Activated CD4-positive, alpha-beta T cell treated with anti-CD3 and anti-CD28 coated beads, Interleukin-10, Interleukin-2, amounts not matched to agents 100 ng/mL and 50 ng/mL, durations not matched to agents 16 hours and 8 hours (primary cell): ENCODE measurements at regions not wholly inside any gene's neighbourhood (a gene's known extent, or its start where the extent isn't known, plus 50 kb on each side); places are given as distances from the start of the nearest gene placed in this dataset.
"Not testable (repeated sequence)": the region's sequence is repeated elsewhere in the genome, so short reads cannot be mapped to it uniquely, and the experiment has no call there.

Source experiments
- DNase-seq: peaks from one replicate; pipeline ENCODE4 v3.0.0-alpha.2; 2020

DNA sequence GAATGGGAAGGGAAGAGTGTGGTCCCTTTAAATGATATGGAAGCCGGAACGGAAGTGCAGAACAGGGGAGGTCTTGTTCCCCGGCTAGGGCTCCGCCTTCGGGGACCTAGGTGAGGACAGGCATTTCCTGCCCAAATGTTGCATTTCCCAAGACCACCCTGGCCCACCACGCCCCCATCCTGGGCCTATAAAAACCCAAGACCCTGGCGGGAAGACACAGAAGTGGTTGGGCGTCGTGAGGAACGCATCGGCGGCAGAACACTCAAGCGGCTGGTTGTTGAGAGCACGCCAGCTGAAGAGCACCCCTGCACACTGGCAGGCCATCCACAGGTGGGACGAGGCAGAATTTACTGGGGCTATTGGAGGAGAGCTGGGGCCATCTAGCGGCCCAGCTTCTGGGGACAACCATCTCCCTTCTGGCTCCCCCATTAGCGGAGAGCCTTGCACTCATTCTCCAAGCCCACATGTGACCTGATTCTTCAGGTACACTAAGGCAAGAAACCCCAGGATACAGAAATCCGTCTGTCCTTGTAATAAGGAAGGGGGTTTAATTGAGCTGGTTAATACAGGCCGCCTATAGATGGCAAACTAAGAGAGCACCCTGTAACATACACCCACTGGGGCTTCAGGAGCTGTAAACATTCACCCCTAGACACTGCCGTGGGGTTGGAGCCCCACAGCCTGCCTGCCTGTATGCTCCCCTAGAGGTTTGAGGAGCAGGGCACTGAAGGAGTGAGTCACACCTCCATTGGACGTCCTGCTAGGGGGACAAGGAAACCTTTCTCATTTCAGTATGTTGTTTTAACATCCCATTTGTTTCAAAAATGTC is 1327.9 kb downstream of the BRINP3 start:
- DNase-seq, result no peak

DNA sequence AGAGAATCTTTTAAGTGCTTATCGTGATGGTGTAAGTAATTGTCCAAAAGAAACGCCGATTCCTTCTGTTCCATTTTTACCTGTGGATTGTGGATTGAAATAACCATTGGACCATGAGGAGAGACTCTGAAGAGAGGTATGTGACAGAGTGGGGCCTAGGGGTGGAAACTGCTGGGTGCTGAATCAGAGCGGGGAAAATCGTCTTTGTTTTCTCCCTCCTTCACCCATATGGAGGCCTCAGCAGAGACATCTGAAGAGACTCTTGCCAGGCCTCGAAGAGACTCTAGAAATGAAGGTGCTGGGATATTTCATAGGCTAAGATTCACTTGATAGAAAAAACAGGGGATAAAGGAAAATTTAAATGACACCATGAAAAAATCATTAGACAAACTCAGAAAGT is 1327.0 kb downstream of the BRINP3 start:
- no peak for DNase-seq

DNA sequence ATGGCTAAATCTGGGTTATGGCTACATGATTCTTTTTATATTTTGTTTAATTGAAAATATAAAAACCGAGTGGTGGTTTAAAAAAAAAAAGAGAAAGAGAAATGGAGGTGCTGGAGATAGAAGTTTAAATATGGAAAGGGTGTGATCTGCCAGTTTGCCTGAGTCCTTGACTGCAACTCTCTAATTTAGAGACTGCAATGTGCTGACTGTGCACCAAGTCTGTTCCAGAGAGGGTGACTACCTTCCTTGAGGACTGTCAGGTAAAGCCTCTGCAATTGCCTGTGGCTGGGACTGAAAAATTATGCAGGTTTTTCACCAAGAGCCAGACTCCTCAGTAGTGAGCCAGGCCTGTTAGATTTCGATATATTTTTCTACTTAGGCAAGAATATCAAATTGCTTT is 1326.3 kb downstream of the BRINP3 start:
- no peak for DNase-seq

DNA sequence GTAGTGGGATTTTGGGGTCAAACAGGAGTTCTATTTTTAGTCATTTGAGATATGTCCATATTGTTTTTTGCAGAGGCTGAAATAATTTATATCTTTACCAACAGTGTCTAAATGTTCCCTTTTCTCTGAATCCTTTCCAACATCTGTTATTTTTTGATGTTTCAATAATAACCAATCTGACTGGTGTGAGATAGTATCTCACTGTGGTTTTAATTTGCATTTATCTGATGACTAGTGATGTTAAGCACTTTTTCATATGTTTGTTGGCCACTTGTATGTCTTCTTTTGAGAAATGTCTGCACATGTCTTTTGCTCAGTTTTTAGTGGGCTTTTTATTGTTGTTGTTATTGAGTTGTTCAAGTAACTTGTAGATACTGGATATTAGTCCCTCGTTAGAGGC is 1325.0 kb downstream of the BRINP3 start:
- DNase-seq, result no peak

DNA sequence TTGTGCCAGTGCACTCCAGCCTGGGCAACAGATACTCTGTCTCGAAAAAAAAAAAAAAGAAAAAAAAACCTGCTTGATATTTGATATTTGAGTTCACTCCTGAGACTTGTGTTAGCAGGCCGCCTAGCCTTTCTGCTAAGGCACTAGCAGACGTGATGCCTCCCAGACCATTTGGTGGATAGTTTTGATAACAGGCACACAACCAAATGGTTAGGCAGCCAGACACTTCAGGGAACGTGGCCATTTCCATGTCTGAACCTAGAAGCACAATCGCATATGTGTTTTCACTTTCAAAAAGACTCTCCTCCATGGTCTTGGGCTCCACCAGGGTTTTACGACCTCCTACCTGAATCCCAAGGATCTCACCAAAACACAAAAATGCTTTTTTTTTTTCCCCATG is 1319.5 kb downstream of the BRINP3 start:
- DNase-seq, result no peak

DNA sequence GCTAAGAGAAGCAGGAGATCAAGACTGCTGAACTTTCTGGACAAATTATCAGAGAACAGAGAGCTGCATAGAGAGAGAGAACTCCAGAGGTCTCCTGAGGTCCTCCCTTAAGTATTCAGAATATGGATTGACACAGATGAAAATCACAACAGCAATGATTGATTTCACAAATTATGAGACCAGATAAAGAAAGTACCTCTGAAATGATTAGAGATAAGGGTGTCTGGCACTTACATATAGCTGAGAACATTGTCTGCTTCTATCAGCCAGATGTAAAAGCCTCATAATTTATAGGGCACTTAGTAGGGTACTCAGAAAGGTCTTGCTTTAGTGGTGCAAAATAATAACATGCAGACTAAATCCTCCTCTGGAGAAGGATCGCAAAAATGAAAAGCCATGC is 1301.8 kb downstream of the BRINP3 start:
- no peak for DNase-seq

DNA sequence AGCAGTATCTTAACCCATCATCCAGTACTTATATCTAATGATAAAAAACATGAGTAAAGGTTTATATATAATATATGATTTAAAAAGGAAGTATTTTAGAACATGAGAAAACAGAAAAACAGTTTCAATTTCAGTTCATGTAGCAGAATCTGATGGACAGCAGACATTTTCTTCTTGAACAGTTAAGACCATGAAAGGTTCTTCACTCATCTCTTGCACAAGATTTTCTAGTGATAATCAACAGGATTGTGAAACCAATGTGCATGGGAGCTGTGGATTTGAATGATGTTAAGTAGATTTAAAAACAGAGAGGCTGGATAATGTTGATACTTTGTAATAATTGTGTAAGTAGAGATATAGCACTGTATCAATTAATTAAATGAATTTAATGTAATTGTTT is 1297.6 kb downstream of the BRINP3 start:
- no peak for DNase-seq

DNA sequence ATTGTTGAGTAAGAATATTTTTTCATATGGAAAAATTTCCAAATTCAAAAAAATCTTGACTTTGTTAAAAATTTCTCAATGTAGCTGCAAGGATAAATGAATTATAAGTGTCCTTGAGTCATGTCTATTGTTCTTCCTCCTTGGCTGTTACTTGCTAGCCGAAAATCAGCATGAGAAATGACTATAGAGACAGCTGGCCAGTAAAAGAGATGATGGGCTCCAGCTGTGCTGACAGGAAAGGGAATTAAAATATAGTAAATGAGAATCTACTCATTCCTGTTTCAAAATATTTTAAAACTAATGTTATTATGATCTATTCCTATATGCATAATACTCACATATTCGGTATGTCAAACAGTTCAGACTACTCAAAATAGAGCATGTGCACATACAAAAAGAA is 1292.6 kb downstream of the BRINP3 start:
- no peak for DNase-seq

DNA sequence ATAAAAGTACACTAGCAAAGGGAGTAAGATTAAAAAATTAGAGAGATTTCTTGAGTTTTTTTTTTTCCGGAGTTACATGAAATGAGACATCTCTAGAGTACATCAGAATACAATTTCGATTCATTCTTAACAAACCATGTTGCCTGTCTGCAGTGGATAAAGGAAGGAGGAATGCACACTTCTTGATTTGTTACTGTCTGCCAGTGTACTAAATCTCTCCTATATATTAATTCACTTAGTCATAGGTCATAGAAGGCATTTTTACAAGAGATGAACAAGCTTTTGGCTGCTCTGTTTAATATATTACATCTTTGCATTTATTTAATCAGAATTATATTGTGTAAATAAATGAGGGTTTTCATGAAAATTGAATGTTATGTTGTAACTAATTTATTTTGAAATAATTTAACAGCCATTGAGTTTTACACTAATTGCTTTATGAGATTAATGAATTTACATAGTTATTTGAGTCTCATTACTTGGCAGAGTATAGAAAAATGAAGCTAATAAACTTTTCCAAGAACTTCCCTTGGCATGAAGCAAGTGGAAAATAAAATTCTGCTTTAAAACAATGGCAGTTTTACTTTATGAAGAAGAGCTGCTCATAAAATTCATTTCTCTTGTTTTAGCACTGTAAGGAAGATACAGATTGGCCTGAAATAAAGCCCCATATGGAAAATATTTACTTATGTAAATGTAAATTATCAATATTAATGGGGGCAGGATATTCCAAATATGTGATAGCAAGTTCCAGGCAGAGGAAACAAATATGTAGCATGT is 1284.7 kb downstream of the BRINP3 start:
- no peak for DNase-seq

DNA sequence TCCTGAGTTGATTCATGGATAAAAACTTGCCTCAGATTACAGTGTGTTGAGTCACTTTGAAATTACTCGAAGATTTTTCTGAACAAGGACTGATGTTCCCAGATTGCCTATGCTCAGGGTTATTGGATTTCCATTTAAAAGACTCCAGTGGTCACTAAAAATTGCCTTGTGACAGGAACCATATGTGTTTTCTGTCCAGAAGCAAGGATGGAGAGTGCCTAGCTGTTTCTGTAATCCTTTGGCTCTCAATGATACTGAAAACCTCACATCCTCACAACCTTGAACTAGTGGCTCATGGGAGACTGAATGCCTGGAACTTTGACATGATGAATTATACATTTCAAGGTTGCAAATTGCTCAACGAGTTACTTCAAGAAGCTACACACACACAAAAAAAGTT is 1271.8 kb downstream of the BRINP3 start:
- no peak for DNase-seq

DNA sequence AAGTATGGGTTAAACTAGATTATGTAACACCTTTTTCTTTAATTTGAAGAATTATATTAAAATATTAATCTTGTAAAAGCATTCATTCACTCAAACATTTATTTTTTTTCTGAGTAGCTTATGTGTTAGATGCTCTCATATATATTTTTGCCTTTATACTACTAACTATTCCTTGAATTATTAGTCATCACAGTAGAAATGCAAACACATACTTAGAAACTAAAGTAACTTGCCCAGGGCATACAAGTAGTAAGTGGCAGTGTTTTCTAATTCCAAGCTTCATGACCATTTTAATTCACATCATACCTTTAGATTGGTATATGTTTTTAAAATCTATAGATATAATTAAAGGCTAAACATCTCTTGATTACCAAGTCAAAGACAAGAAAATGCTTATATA is 1271.0 kb downstream of the BRINP3 start:
- no peak for DNase-seq

DNA sequence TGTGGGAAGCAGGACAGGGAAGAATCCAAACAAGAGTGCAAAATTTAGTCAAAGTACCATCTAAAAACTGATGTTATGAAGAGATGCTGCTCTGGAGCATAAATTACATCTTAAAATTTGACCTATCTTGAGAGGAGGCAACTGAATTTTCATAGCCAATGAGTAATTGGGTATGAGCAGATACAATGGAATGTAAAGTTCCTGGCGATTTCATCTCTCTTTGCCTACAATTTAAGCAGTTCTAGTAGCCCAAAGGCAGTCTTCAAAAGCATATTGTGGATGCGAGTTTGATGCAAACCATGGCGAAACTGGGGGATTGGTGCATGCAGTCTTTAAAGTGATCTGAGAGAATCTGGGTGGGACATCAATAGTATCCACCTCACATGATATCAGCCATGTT is 1265.9 kb downstream of the BRINP3 start:
- no peak for DNase-seq

DNA sequence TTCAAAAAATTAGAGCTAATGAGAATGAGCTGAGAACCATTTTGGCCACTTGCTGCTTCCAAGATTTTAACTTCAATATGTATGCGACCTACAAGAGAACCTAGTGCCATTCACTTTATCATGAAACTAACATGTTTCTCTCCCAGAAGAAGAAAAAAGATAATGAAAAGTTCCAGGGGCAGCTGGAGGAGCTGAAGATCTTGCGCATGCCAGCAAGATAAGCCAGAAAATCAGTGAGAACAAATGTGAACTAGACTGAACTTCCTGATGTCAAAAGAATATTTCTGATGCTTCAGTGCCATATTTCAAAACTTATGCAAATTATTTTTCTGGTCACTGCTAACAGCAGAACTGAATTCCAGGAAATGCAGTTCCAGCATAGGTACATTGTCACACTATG is 1265.1 kb downstream of the BRINP3 start:
- no peak for DNase-seq

DNA sequence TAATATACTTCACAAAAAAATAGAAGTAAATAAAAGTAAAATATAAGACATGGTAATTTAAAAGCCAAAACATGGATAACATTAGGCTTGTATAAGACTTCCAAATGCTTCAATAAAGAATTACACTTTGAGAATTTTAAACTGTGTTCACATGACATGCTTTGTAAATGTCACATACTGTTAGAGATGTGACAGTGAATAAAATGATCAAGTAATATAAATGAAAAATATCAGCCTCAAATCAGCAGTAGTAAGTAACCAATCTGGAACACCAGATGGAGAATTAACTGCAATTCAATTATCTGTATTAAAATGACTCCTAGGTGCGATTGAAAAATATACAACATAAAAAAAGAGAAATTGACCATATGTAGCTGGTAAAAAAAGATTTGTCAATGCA is 1260.8 kb downstream of the BRINP3 start:
- no peak for DNase-seq

DNA sequence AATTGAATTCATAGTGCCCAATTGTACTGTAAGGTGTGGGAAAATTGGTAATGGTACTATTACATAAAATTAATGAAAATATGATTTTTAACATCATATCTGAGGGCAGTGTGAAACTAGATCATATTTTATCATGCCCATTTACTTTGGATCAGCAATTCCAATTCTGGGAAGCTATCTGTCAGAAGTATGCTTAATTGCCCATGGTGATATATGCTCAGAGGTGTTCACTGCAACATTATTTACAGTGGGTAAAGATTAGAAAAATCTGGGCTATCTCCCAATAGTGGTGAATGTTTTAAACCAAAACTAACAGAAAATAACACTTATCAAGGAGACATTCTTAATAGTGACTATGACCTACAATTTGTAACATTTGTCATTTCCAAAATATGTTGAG is 1260.0 kb downstream of the BRINP3 start:
- DNase-seq, result no peak

DNA sequence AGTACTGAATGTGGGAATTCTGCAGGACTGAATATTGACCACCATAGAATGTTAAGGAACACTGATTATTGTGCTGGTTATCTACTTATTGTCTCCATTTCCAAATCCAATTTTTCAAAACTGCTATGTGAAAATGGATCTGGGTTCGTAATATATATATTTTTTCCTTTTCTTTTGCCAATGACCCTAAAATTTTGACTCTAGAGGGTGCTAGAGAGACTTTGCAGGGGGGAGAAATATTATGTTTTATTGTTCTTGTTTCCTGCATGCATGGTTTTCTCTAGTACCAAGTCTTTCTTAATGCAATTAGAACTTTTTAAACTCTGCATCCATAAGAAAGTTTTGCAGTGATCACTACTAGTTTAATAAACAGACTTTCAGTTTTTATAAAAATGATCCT is 1256.9 kb downstream of the BRINP3 start:
- no peak for DNase-seq

DNA sequence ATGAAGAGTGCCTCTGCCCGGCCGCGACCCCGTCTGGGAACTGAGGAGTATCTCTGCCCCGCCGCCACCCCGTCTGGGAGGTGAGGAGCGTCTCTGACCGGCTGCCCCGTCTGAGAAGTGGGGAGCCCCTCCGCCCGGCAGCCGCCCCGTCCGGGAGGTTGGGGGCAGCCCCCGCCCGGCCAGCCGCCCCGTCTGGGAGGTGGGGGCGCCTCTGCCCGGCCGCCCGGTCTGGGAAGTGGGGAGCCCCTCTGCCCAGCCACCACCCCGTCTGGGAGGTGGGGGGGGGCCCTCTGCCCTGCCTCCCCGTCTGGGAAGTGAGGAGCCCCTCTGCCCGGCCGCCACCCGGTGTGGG is 1251.9 kb downstream of the BRINP3 start:
- not testable (repeated sequence) for DNase-seq

DNA sequence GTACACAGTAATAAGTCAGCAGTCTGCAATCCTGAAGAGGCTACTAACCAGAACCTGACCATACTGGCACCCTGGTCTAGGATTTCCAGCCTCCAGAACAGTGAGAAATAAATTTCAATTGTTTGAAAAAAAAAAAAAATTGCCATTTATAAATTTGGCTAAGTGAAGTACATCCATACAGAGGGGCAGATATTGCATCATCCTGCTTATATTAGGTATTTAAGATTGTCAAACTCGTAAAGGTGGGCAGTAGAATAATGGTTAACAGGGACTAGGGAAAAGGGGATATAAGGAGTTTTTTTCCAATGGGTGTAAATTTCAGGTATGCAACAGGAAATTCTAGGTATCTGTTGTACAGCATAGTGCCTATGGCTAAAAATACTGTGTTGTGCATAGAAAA is 1250.9 kb downstream of the BRINP3 start:
- DNase-seq, result no peak

DNA sequence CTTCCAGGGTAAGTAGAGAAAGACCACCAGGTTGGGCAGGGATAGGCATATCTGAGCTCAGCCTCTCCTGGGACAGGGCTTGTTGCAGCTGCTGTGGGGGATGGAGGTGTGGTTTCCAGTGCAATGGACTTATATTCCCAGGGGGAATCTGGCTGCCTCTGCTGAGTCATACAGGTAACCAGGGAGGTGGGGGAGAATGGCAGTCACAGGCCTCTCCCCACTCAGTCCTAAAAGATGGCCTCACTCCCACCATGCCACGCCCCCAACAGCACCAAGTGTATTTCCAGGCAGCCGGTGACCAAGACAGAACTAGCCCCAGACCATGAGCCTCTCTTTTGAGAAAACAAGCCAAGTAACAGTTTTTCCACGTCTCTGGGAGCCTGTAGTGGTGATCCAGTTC is 1240.7 kb downstream of the BRINP3 start:
- DNase-seq, result no peak

DNA sequence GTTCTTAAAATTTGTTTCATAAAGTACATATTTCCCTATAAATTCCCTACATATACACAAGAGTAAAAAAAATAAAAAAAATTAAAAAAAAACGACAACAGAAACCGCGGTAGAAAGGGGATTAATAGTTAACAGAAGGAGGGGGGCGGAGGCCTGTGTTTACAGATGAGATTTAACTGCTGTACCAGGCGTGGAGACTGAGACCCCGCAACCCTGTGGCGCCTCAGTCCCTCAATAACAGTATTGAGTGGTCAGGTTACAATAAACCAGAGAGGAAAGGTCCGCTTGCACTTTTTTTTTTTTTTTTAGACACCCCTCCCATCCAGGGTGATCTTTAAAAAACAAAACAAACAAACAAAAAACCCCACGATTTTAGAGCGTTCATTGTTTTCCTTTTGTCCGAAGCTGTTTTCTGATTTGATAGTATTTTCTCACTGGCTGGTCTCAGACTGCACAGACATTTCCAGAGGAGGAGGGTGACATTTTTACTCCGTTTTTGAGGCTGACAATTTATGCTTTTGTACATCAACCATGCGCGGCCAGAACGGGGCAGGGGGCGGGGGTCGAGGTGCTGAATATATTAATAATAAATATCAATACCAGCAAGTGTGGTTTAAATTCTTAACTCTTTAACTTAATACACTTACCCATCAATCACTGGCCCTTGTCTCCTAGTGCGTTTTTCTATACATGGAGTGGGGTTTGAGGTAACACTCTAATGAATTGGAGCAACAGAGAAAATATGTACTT is 1223.9 kb downstream of the BRINP3 start:
- no peak for DNase-seq

DNA sequence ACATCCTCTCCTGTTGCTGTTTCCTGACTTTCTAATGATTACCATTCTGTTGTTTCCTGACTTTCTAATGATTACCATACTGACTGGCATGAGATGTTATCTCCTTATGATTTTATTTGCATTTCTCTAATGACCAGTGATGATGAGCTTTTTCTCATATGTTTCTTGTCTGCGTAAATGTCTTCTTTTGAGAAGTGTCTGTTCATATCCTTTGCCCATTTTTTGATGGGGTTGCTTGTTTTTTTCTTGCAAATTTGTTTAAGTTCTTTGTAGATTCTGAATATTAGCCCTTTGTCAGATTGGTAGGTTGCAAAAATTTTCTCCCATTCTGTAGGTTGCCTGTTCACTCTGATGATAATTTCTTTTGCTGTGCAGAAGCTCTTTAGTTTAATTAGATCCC is 1216.5 kb downstream of the BRINP3 start:
- DNase-seq, result not testable (repeated sequence)

DNA sequence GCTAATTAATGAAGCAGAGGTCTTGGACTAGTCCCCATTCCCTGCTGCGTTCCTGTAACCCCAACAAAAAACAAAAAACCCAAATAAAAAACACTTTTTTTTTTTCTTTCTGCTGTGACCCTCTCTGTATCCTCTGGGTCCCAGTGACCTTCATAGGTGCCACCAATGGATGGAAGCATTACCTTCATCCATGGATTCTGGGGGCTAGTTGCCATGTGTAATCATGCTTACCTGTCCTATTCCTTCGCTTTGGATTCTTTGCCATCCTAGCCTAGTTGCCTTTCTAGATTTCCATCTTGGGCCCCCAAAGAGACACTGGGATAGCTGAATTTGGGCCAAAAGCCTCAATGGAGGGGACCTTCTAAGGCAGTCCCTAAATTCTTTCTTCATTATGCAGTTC is 1208.7 kb downstream of the BRINP3 start:
- DNase-seq, result no peak

DNA sequence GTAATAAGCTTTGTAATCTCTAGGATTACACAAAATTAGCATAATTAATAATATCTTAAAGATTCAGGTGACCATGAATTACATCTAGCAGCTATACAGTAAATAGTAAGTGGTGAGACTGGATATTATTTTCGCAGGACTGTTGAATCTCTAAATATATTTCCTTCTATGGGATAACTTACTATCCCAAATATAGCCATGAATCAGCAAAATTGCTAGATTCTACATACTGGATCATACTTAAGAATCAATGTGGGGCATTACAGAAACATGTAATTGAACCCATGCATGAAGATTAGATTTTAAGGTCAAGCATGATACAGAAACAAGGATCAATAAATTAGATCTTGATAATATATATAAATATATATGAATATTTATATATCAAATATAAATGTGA is 1203.4 kb downstream of the BRINP3 start:
- DNase-seq, result no peak

DNA sequence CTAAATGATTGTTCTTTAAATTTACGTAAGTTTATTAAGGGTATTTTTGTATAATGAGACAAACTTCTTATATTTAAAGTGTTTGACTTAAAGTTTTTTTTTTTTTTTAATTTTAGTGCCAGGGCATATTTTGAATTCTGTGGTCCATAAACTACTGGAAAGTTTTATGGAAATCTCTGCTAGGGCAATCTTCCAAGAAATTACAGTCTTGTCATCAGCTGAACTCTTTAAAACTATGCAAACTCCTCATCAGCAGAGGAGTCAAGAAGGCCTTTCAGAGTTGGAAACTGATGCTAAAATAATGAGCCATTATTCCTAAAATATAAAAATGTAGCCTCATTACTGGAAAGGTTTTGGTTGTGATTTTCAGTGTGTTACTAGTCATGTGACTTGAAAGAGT is 1201.9 kb downstream of the BRINP3 start:
- no peak for DNase-seq
